Smooth muscle cell (in vitro differentiated cells): ENCODE measurements at regions not wholly inside any gene's neighbourhood (a gene's known extent, or its start where the extent isn't known, plus 50 kb on each side); places are given as distances from the start of the nearest gene placed in this dataset.

ENCODE experiments used
- DNase-seq: peaks from one replicate; lab custom pipeline; 2025; ENCODE audit not compliant: unreplicated experiment; lab: John Stamatoyannopoulos, UW
- H2AFZ ChIP-seq: fragments of 200-600 bp; sonication (generic); 2 replicates; pipeline ENCODE4 v1.6.0; 2016; ENCODE audit warnings: antibody characterized with exemption, low read depth, mild to moderate bottlenecking
- H3F3A ChIP-seq: fragments of 200-600 bp; sonication (generic); 2 replicates; pipeline ENCODE4 v1.6.0; 2017; ENCODE audit warnings: antibody characterized with exemption, low read depth
- H3K27ac ChIP-seq: fragments of 200-600 bp; sonication (generic); 2 replicates; pipeline ENCODE4 v1.5.1; 2016; ENCODE audit warnings: low read depth, mild to moderate bottlenecking
- H3K27me3 ChIP-seq: fragments of 200-600 bp; sonication (generic); 2 replicates; pipeline ENCODE4 v1.6.1; 2016; ENCODE audit warnings: low read depth, mild to moderate bottlenecking
- H3K36me3 ChIP-seq: fragments of 200-600 bp; sonication (generic); 2 replicates; pipeline ENCODE4 v1.5.1; 2016; ENCODE audit warnings: low read depth
- H3K4me1 ChIP-seq: fragments of 200-600 bp; sonication (generic); 2 replicates; pipeline ENCODE4 v1.5.1; 2016; ENCODE audit warnings: low read depth
- H3K4me2 ChIP-seq: fragments of 200-600 bp; sonication (generic); 2 replicates; pipeline ENCODE4 v1.6.0; 2016; ENCODE audit warnings: mild to moderate bottlenecking
- H3K4me3 ChIP-seq: fragments of 200-600 bp; sonication (generic); 2 replicates; pipeline ENCODE4 v1.5.1; 2016; ENCODE audit warnings: mild to moderate bottlenecking
- H3K79me2 ChIP-seq: fragments of 200-600 bp; sonication (generic); 2 replicates; pipeline ENCODE4 v1.6.0; 2016; ENCODE audit warnings: low read depth, mild to moderate bottlenecking
- H3K9ac ChIP-seq: fragments of 200-600 bp; sonication (generic); 2 replicates; pipeline ENCODE4 v1.6.0; 2016; ENCODE audit warnings: low read depth
- H3K9me3 ChIP-seq: fragments of 200-600 bp; sonication (generic); replicated peaks from 2 replicates; pipeline ENCODE4 v1.5.1; 2016; ENCODE audit warnings: low read depth
- H4K20me1 ChIP-seq: fragments of 200-600 bp; sonication (generic); 2 replicates; pipeline ENCODE4 v1.6.0; 2016; ENCODE audit warnings: low read depth
- CTCF ChIP-seq: fragments of 200-600 bp; sonication (generic); IDR thresholded peaks from 2 replicates; pipeline ENCODE4 v1.5.1; 2017; ENCODE audit warnings: borderline replicate concordance, mild to moderate bottlenecking, antibody characterized with exemption; ENCODE audit not compliant: insufficient read depth, poor library complexity, severe bottlenecking
- WGBS: methylation state at CpG from one replicate; pipeline ENCODE4 v1.1.7; 2016; ENCODE audit warnings: low lambda C conversion rate; 5-methylcytosine and 5-hydroxymethylcytosine counted together

- no peaks in the 10 kb centered on the region for H3K36me3 ChIP-seq
- 74% methylated on average over 5 of the region's 5 CpGs for WGBS
Observed at GRCh38 chr2:64287202-64287740, 143.1 kb upstream of the PELI1 start.

GRCh38 chr2:64288321-64289193, 144.3 kb upstream of the PELI1 start:
- H4K20me1 ChIP-seq = no peaks in the 10 kb centered on the region
- H3K27ac ChIP-seq = no peak overlapping the region
- H3K4me1 ChIP-seq = no peaks in the 10 kb centered on the region
- H3K9ac ChIP-seq = no peak overlapping the region
- H2AFZ ChIP-seq = no peak overlapping the region
- H3K4me3 ChIP-seq = no peak overlapping the region
- WGBS = 75% methylated on average over 13 of the region's 13 CpGs
- H3K79me2 ChIP-seq = no peaks in the 10 kb centered on the region
- no peaks in the 10 kb centered on the region for H3K27me3 ChIP-seq
- DNase-seq = no peak
- H3K9me3 ChIP-seq = no peaks in the 10 kb centered on the region
- no peak for TF ChIP-seq CTCF
- H3K36me3 ChIP-seq = no peaks in the 10 kb centered on the region
- H3K4me2 ChIP-seq = no peak overlapping the region
- H3F3A ChIP-seq = no peaks in the 10 kb centered on the region

More at GRCh38 chr2:64287202-64287740, 143.1 kb upstream of the PELI1 start:
- H3K79me2 ChIP-seq = no peaks in the 10 kb centered on the region
- no peak overlapping the region for H3K9ac ChIP-seq
- no peaks in the 10 kb centered on the region for H3F3A ChIP-seq
- DNase-seq = no peak
- no peaks in the 10 kb centered on the region for H3K9me3 ChIP-seq
- H3K4me3 ChIP-seq = no peak overlapping the region
- H2AFZ ChIP-seq = no peak overlapping the region
- no peak overlapping the region for H3K27ac ChIP-seq
- H4K20me1 ChIP-seq = no peaks in the 10 kb centered on the region
- no peaks in the 10 kb centered on the region for H3K4me1 ChIP-seq
- no peak for TF ChIP-seq CTCF
- no peaks in the 10 kb centered on the region for H3K27me3 ChIP-seq
- no peak overlapping the region for H3K4me2 ChIP-seq

- Histone ChIP-seq H3F3A (no peaks in the 10 kb centered on the region), H2AFZ (no peak overlapping the region), H3K9me3 (no peaks in the 10 kb centered on the region), H4K20me1 (no peaks in the 10 kb centered on the region), H3K27ac (no peak overlapping the region), H3K9ac (no peak overlapping the region), H3K79me2 (no peaks in the 10 kb centered on the region), H3K4me3 (no peak overlapping the region), H3K27me3 (no peaks in the 10 kb centered on the region), H3K4me1 (no peaks in the 10 kb centered on the region), H3K4me2 (no peak overlapping the region), H3K36me3 (no peaks in the 10 kb centered on the region)
- no peak for TF ChIP-seq CTCF
- no peak for DNase-seq
- WGBS = 83% methylated on average over 5 of the region's 5 CpGs
Observed at GRCh38 chr2:64289251-64289650, 145.0 kb upstream of the PELI1 start.

- no peaks in the 10 kb centered on the region for H3K79me2 ChIP-seq
- no peak for TF ChIP-seq CTCF
- H3K9ac ChIP-seq = no peak overlapping the region
- H2AFZ ChIP-seq = no peak overlapping the region
- WGBS = 100% methylated on average over 1 of the region's 1 CpG
- DNase-seq = no peak
- H3K9me3 ChIP-seq = no peaks in the 10 kb centered on the region
- H3K27me3 ChIP-seq = no peaks in the 10 kb centered on the region
- no peak overlapping the region for H3K27ac ChIP-seq
- no peaks in the 10 kb centered on the region for H3K4me1 ChIP-seq
- H4K20me1 ChIP-seq = no peaks in the 10 kb centered on the region
- H3K36me3 ChIP-seq = no peaks in the 10 kb centered on the region
- H3K4me3 ChIP-seq = no peak overlapping the region
- no peak overlapping the region for H3K4me2 ChIP-seq
- no peaks in the 10 kb centered on the region for H3F3A ChIP-seq
Observed at GRCh38 chr2:64289737-64290136, 145.5 kb upstream of the PELI1 start.
